ENCODE measurements at regions not wholly inside any gene's neighbourhood (a gene's known extent, or its start where the extent isn't known, plus 50 kb on each side); places are given as distances from the start of the nearest gene placed in this dataset.

DNA sequence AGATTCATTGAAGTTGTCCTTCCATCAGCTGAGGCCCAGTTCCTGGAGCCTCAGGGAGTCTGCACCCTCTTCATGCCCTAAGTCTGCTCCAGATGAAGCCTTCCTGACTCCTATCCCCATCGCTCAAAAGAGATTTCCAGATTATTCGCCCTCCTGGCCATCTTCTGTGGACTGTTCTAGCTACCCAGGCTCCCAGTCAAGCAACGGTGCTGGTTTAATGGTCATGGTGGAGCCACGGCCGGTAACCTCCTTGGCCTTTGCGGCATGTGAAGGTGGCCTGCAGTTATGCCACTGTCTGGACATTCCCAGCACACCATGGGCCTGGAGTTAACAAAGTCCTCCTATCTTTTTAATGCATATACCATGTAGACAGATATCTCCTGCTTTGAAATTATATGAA lies 140.1 kb upstream of the ASB18 start:
- TF ChIP-seq, protein P1, sequence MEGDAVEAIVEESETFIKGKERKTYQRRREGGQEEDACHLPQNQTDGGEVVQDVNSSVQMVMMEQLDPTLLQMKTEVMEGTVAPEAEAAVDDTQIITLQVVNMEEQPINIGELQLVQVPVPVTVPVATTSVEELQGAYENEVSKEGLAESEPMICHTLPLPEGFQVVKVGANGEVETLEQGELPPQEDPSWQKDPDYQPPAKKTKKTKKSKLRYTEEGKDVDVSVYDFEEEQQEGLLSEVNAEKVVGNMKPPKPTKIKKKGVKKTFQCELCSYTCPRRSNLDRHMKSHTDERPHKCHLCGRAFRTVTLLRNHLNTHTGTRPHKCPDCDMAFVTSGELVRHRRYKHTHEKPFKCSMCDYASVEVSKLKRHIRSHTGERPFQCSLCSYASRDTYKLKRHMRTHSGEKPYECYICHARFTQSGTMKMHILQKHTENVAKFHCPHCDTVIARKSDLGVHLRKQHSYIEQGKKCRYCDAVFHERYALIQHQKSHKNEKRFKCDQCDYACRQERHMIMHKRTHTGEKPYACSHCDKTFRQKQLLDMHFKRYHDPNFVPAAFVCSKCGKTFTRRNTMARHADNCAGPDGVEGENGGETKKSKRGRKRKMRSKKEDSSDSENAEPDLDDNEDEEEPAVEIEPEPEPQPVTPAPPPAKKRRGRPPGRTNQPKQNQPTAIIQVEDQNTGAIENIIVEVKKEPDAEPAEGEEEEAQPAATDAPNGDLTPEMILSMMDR (IDR thresholded peaks at IDR 0.05), result no peak
- no peak for TF ChIP-seq POLR2A (IDR thresholded peaks at IDR 0.05)
